GM12865 (cell line): ENCODE measurements at regions not wholly inside any gene's neighbourhood (a gene's known extent, or its start where the extent isn't known, plus 50 kb on each side); places are given as distances from the start of the nearest gene placed in this dataset.
"Not testable (repeated sequence)": the region's sequence is repeated elsewhere in the genome, so short reads cannot be mapped to it uniquely, and the experiment has no call there.

Source experiments
- DNase-seq: peaks from one replicate; pipeline ENCODE4 v3.0.0; 2010; ENCODE audit warnings: low read depth
- H3K4me3 ChIP-seq: 2 replicates; pipeline ENCODE4 v1.5.1; 2011; ENCODE audit warnings: mild to moderate bottlenecking, low read depth, low read length, control low read depth
- CTCF ChIP-seq: IDR thresholded peaks from 2 replicates; pipeline ENCODE4 v1.5.1; 2011; ENCODE audit warnings: low read length, control low read depth, low read depth, inconsistent platforms; ENCODE audit not compliant: insufficient read depth; ENCODE audit errors: missing control alignments

GRCh38 chr20:4435671-4436455, 186.8 kb upstream of the ADRA1D start:
- DNase-seq, result no peak
- no peak for TF ChIP-seq CTCF
- H3K4me3 ChIP-seq, result no peak overlapping the region

- DNase-seq, result no peak
- TF ChIP-seq CTCF, result no peak
- H3K4me3 ChIP-seq, result no peak overlapping the region
These were observed 186.1 kb upstream of the ADRA1D start for GRCh38 chr20:4435225-4435624.

- no peak overlapping the region for H3K4me3 ChIP-seq
- no peak for DNase-seq
- TF ChIP-seq CTCF, result no peak
These were observed 185.6 kb upstream of the ADRA1D start for GRCh38 chr20:4434681-4435080.

GRCh38 chr20:4431446-4431845, 182.4 kb upstream of the ADRA1D start:
- no peak overlapping the region for H3K4me3 ChIP-seq
- TF ChIP-seq CTCF, result no peak
- DNase-seq, result no peak

- DNase-seq, H3K4me3 ChIP-seq: not testable (repeated sequence)
These were observed 181.7 kb upstream of the ADRA1D start for GRCh38 chr20:4430826-4431225.

GRCh38 chr20:4427940-4428586, 179.0 kb upstream of the ADRA1D start:
- TF ChIP-seq CTCF, result no peak
- no peak overlapping the region for H3K4me3 ChIP-seq
- DNase-seq, result no peak

GRCh38 chr20:4418141-4418540, 169.1 kb upstream of the ADRA1D start:
- no peak for TF ChIP-seq CTCF
- no peak overlapping the region for H3K4me3 ChIP-seq
- DNase-seq, result no peak
